Cardiac fibroblast (primary cell): ENCODE measurements at regions not wholly inside any gene's neighbourhood (a gene's known extent, or its start where the extent isn't known, plus 50 kb on each side); places are given as distances from the start of the nearest gene placed in this dataset.

ENCODE experiments used
- DNase-seq, 2 donors: peaks; one replicate each; pipeline versions ENCODE4 v3.0.0 to v3.0.0-alpha.2; 2010; ENCODE audit warnings: low read depth in 2 of 2
- H3K4me3 ChIP-seq, 2 donors: replicated peaks in 1 of 2; 1 replicate in 1 of 2; 2 replicates in 1 of 2; pipeline ENCODE4 v1.5.1; 2011; ENCODE audit warnings: low read depth in 2 of 2, low read length in 2 of 2, mild to moderate bottlenecking in 2 of 2, moderate library complexity in 1 of 2
- CTCF ChIP-seq: IDR thresholded peaks from one replicate; pipeline ENCODE4 v1.5.1; 2011; ENCODE audit warnings: low read depth, mild to moderate bottlenecking, low read length, inconsistent platforms

GRCh38 chr21:23660560-23660959, 1946.7 kb downstream of the MRPL39 start:
- TF ChIP-seq CTCF: no peak
- DNase-seq: no peak
- H3K4me3 ChIP-seq: no peak overlapping the region

- TF ChIP-seq CTCF: no peak
- DNase-seq: no peak
Measured at GRCh38 chr21:23644768-23645167, 1962.5 kb downstream of the MRPL39 start.

GRCh38 chr21:23639721-23640120, 1967.6 kb downstream of the MRPL39 start:
- no peak for TF ChIP-seq CTCF
- no peak for DNase-seq
- no peak overlapping the region for H3K4me3 ChIP-seq

More at GRCh38 chr21:23644768-23645167, 1962.5 kb downstream of the MRPL39 start:
- no peak overlapping the region for H3K4me3 ChIP-seq

- TF ChIP-seq CTCF: no peak
- DNase-seq: no peak
- no peak overlapping the region for H3K4me3 ChIP-seq
Measured at GRCh38 chr21:23638131-23638695, 1969.1 kb downstream of the MRPL39 start.

- no peak for DNase-seq
- TF ChIP-seq CTCF: no peak
- no peak overlapping the region for H3K4me3 ChIP-seq
Measured at GRCh38 chr21:23633447-23633940, 1973.8 kb downstream of the MRPL39 start.

GRCh38 chr21:23624281-23624680, 1983.0 kb downstream of the MRPL39 start:
- TF ChIP-seq CTCF: no peak
- H3K4me3 ChIP-seq: no peak overlapping the region
- no peak for DNase-seq

GRCh38 chr21:23613014-23613413, 1994.3 kb downstream of the MRPL39 start:
- TF ChIP-seq CTCF: no peak
- H3K4me3 ChIP-seq: no peak overlapping the region
- no peak for DNase-seq
